ENCODE measurements at regions not wholly inside any gene's neighbourhood (a gene's known extent, or its start where the extent isn't known, plus 50 kb on each side); places are given as distances from the start of the nearest gene placed in this dataset.

- H2AFZ ChIP-seq (ENCODE audit: low read length), result no peak overlapping the region
- no peak overlapping the region for H3K4me3 ChIP-seq (ENCODE audit: low read length)
- H3K27ac ChIP-seq (ENCODE audit: low read length), result no peak overlapping the region
- peaks cover 31% of the 10 kb centered on the region for H3K9me3 ChIP-seq (ENCODE audit: low read length)
- H3K4me1 ChIP-seq (ENCODE audit: low read length), result no peaks in the 10 kb centered on the region
- H4K20me1 ChIP-seq (ENCODE audit: insufficient read depth, low read depth, low read length), result no peaks in the 10 kb centered on the region
- no peak overlapping the region for H3K9ac ChIP-seq (ENCODE audit: low read length)
- H3K4me2 ChIP-seq (ENCODE audit: low read depth, low read length, poor library complexity, severe bottlenecking), result no peak overlapping the region
- no peaks in the 10 kb centered on the region for H3K36me3 ChIP-seq (ENCODE audit: insufficient read depth, low read length)
- no peaks in the 10 kb centered on the region for H3K27me3 ChIP-seq (ENCODE audit: low read length)
- no peak for DNase-seq
- no peaks in the 10 kb centered on the region for H3K79me2 ChIP-seq (ENCODE audit: low read length)
- no peaks in the 10 kb centered on the region for H3K9me2 ChIP-seq (replicated peaks; ENCODE audit: insufficient read depth, low read length)
These were observed 261.6 kb upstream of the NR2F2 start for GRCh38 chr15:96068897-96069296.

- H3K4me1 ChIP-seq (ENCODE audit: low read length), result no peaks in the 10 kb centered on the region
- peaks cover 39% of the 10 kb centered on the region for H3K9me3 ChIP-seq (ENCODE audit: low read length)
- H3K79me2 ChIP-seq (ENCODE audit: low read length), result no peaks in the 10 kb centered on the region
- no peaks in the 10 kb centered on the region for H3K36me3 ChIP-seq (ENCODE audit: insufficient read depth, low read length)
- no peak overlapping the region for H3K27ac ChIP-seq (ENCODE audit: low read length)
- H4K20me1 ChIP-seq (ENCODE audit: insufficient read depth, low read depth, low read length), result no peaks in the 10 kb centered on the region
- no peak for DNase-seq
- H2AFZ ChIP-seq (ENCODE audit: low read length), result no peak overlapping the region
- no peak overlapping the region for H3K9ac ChIP-seq (ENCODE audit: low read length)
- H3K27me3 ChIP-seq (ENCODE audit: low read length), result no peaks in the 10 kb centered on the region
- H3K4me3 ChIP-seq (ENCODE audit: low read length), result no peak overlapping the region
- no peak overlapping the region for H3K4me2 ChIP-seq (ENCODE audit: low read depth, low read length, poor library complexity, severe bottlenecking)
- no peaks in the 10 kb centered on the region for H3K9me2 ChIP-seq (replicated peaks; ENCODE audit: insufficient read depth, low read length)
These were observed 259.9 kb upstream of the NR2F2 start for GRCh38 chr15:96070636-96071035.

- no peak for DNase-seq
- Histone ChIP-seq H3K27me3 (ENCODE audit: low read length) (no peaks in the 10 kb centered on the region), H3K4me2 (ENCODE audit: low read depth, low read length, poor library complexity, severe bottlenecking) (no peak overlapping the region), H3K9ac (ENCODE audit: low read length) (no peak overlapping the region), H2AFZ (ENCODE audit: low read length) (no peak overlapping the region), H3K9me3 (ENCODE audit: low read length) (peaks cover 46% of the 10 kb centered on the region), H3K9me2 (replicated peaks; ENCODE audit: insufficient read depth, low read length) (no peaks in the 10 kb centered on the region), H3K4me1 (ENCODE audit: low read length) (no peaks in the 10 kb centered on the region), H4K20me1 (ENCODE audit: insufficient read depth, low read depth, low read length) (no peaks in the 10 kb centered on the region), H3K36me3 (ENCODE audit: insufficient read depth, low read length) (no peaks in the 10 kb centered on the region), H3K4me3 (ENCODE audit: low read length) (no peak overlapping the region), H3K27ac (ENCODE audit: low read length) (no peak overlapping the region), H3K79me2 (ENCODE audit: low read length) (no peaks in the 10 kb centered on the region)
These were observed 257.7 kb upstream of the NR2F2 start for GRCh38 chr15:96072821-96073220.

GRCh38 chr15:96073908-96074307 is 256.6 kb upstream of the NR2F2 start:
- Histone ChIP-seq H3K4me2 (ENCODE audit: low read depth, low read length, poor library complexity, severe bottlenecking) (no peak overlapping the region), H3K36me3 (ENCODE audit: insufficient read depth, low read length) (no peaks in the 10 kb centered on the region), H4K20me1 (ENCODE audit: insufficient read depth, low read depth, low read length) (no peaks in the 10 kb centered on the region), H3K9me2 (replicated peaks; ENCODE audit: insufficient read depth, low read length) (no peaks in the 10 kb centered on the region), H3K9me3 (ENCODE audit: low read length) (peaks cover 42% of the 10 kb centered on the region), H3K79me2 (ENCODE audit: low read length) (no peaks in the 10 kb centered on the region), H3K27me3 (ENCODE audit: low read length) (no peaks in the 10 kb centered on the region), H3K4me1 (ENCODE audit: low read length) (no peaks in the 10 kb centered on the region), H2AFZ (ENCODE audit: low read length) (no peak overlapping the region), H3K9ac (ENCODE audit: low read length) (no peak overlapping the region), H3K27ac (ENCODE audit: low read length) (no peak overlapping the region), H3K4me3 (ENCODE audit: low read length) (no peak overlapping the region)
- DNase-seq, result no peak

- DNase-seq, result no peak
- Histone ChIP-seq H3K36me3 (ENCODE audit: insufficient read depth, low read length) (no peaks in the 10 kb centered on the region), H3K9ac (ENCODE audit: low read length) (no peak overlapping the region), H3K27ac (ENCODE audit: low read length) (no peak overlapping the region), H2AFZ (ENCODE audit: low read length) (no peak overlapping the region), H3K4me1 (ENCODE audit: low read length) (no peaks in the 10 kb centered on the region), H3K4me2 (ENCODE audit: low read depth, low read length, poor library complexity, severe bottlenecking) (no peak overlapping the region), H3K9me2 (replicated peaks; ENCODE audit: insufficient read depth, low read length) (no peaks in the 10 kb centered on the region), H3K27me3 (ENCODE audit: low read length) (no peaks in the 10 kb centered on the region), H3K4me3 (ENCODE audit: low read length) (no peak overlapping the region), H4K20me1 (ENCODE audit: insufficient read depth, low read depth, low read length) (no peaks in the 10 kb centered on the region), H3K79me2 (ENCODE audit: low read length) (no peaks in the 10 kb centered on the region), H3K9me3 (ENCODE audit: low read length) (peaks cover 42% of the 10 kb centered on the region)
These were observed 254.6 kb upstream of the NR2F2 start for GRCh38 chr15:96075895-96076294.

- H3K79me2 ChIP-seq (ENCODE audit: low read length), result no peaks in the 10 kb centered on the region
- H3K9ac ChIP-seq (ENCODE audit: low read length), result no peak overlapping the region
- no peak overlapping the region for H3K27ac ChIP-seq (ENCODE audit: low read length)
- no peak for DNase-seq
- no peak overlapping the region for H3K4me3 ChIP-seq (ENCODE audit: low read length)
- H2AFZ ChIP-seq (ENCODE audit: low read length), result no peak overlapping the region
- no peaks in the 10 kb centered on the region for H3K9me2 ChIP-seq (replicated peaks; ENCODE audit: insufficient read depth, low read length)
- H4K20me1 ChIP-seq (ENCODE audit: insufficient read depth, low read depth, low read length), result no peaks in the 10 kb centered on the region
- H3K4me1 ChIP-seq (ENCODE audit: low read length), result no peaks in the 10 kb centered on the region
- H3K9me3 ChIP-seq (ENCODE audit: low read length), result peaks cover 44% of the 10 kb centered on the region
- no peak overlapping the region for H3K4me2 ChIP-seq (ENCODE audit: low read depth, low read length, poor library complexity, severe bottlenecking)
- H3K27me3 ChIP-seq (ENCODE audit: low read length), result no peaks in the 10 kb centered on the region
- H3K36me3 ChIP-seq (ENCODE audit: insufficient read depth, low read length), result no peaks in the 10 kb centered on the region
These were observed 254.2 kb upstream of the NR2F2 start for GRCh38 chr15:96076350-96076749.

DNA sequence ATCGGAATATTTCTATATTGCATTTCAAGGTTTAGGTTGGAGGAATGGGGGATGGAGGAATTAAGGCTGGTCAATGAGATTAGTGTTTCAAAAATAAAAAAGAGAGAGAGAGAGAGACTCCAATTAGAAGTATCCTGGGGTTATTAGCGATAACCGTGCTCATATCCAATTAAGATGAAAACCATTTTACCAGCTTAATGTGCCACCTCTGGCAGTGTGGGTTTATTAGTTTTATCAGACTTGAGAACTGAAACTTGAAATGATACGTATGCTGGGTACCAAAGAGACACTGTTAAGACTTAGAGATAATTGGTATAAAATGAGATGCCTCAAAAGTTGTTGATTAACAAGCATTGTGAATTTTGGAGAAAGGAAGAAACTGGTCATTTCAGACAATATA is 251.5 kb upstream of the NR2F2 start:
- Histone ChIP-seq H3K4me3 (ENCODE audit: low read length) (no peak overlapping the region), H4K20me1 (ENCODE audit: insufficient read depth, low read depth, low read length) (no peaks in the 10 kb centered on the region), H3K79me2 (ENCODE audit: low read length) (no peaks in the 10 kb centered on the region), H3K27ac (ENCODE audit: low read length) (no peak overlapping the region), H3K9me3 (ENCODE audit: low read length) (peaks cover 31% of the 10 kb centered on the region), H2AFZ (ENCODE audit: low read length) (no peak overlapping the region), H3K27me3 (ENCODE audit: low read length) (no peaks in the 10 kb centered on the region), H3K9ac (ENCODE audit: low read length) (no peak overlapping the region), H3K4me1 (ENCODE audit: low read length) (no peaks in the 10 kb centered on the region), H3K36me3 (ENCODE audit: insufficient read depth, low read length) (no peaks in the 10 kb centered on the region), H3K9me2 (replicated peaks; ENCODE audit: insufficient read depth, low read length) (no peaks in the 10 kb centered on the region), H3K4me2 (ENCODE audit: low read depth, low read length, poor library complexity, severe bottlenecking) (no peak overlapping the region)
- DNase-seq, result no peak

GRCh38 chr15:96079882-96080281 is 250.6 kb upstream of the NR2F2 start:
- Histone ChIP-seq H2AFZ (ENCODE audit: low read length) (no peak overlapping the region), H3K79me2 (ENCODE audit: low read length) (no peaks in the 10 kb centered on the region), H3K9ac (ENCODE audit: low read length) (no peak overlapping the region), H3K27me3 (ENCODE audit: low read length) (no peaks in the 10 kb centered on the region), H4K20me1 (ENCODE audit: insufficient read depth, low read depth, low read length) (no peaks in the 10 kb centered on the region), H3K4me1 (ENCODE audit: low read length) (no peaks in the 10 kb centered on the region), H3K4me2 (ENCODE audit: low read depth, low read length, poor library complexity, severe bottlenecking) (no peak overlapping the region), H3K9me2 (replicated peaks; ENCODE audit: insufficient read depth, low read length) (no peaks in the 10 kb centered on the region), H3K9me3 (ENCODE audit: low read length) (peaks cover 32% of the 10 kb centered on the region), H3K27ac (ENCODE audit: low read length) (no peak overlapping the region), H3K4me3 (ENCODE audit: low read length) (no peak overlapping the region), H3K36me3 (ENCODE audit: insufficient read depth, low read length) (no peaks in the 10 kb centered on the region)
- DNase-seq, result no peak

DNA sequence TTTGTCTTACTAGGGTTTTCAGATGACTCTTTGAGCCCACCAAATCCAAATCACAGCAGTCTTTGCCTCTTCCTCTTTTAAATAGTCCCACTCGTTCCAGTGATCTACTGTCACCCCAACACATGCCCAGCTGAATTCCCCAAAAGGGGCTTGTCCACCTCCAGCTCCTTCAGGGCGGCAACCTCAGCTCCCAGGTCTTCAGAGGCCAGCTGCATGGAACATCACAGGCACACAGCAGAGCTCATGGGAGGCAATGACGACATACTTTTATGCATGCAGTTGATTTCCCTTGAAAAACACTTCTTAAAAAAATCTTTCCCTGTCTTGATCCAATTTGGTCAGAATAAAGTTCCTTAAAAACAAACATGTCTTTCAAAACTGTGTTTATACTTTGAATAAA is 244.3 kb upstream of the NR2F2 start:
- H3K36me3 ChIP-seq (ENCODE audit: insufficient read depth, low read length), result no peaks in the 10 kb centered on the region
- H3K27ac ChIP-seq (ENCODE audit: low read length), result no peak overlapping the region
- H2AFZ ChIP-seq (ENCODE audit: low read length), result no peak overlapping the region
- H3K79me2 ChIP-seq (ENCODE audit: low read length), result no peaks in the 10 kb centered on the region
- peaks cover 24% of the 10 kb centered on the region for H3K9me3 ChIP-seq (ENCODE audit: low read length)
- H3K4me3 ChIP-seq (ENCODE audit: low read length), result no peak overlapping the region
- H3K9me2 ChIP-seq (replicated peaks; ENCODE audit: insufficient read depth, low read length), result no peaks in the 10 kb centered on the region
- no peak overlapping the region for H3K4me2 ChIP-seq (ENCODE audit: low read depth, low read length, poor library complexity, severe bottlenecking)
- no peaks in the 10 kb centered on the region for H3K4me1 ChIP-seq (ENCODE audit: low read length)
- no peak for DNase-seq
- no peak overlapping the region for H3K9ac ChIP-seq (ENCODE audit: low read length)
- H3K27me3 ChIP-seq (ENCODE audit: low read length), result no peaks in the 10 kb centered on the region
- no peaks in the 10 kb centered on the region for H4K20me1 ChIP-seq (ENCODE audit: insufficient read depth, low read depth, low read length)

Data from Karpas-422 (cell line).